Stomach (tissue), 4 donors: ENCODE measurements at regions not wholly inside any gene's neighbourhood (a gene's known extent, or its start where the extent isn't known, plus 50 kb on each side); places are given as distances from the start of the nearest gene placed in this dataset.

Experiments
- POLR2A ChIP-seq, 4 donors: fragments of 450-650 bp; IDR thresholded peaks; one replicate each; pipeline ENCODE4 v1.6.1; 2016; ENCODE audit warnings: antibody characterized with exemption in 4 of 4, control low read depth in 2 of 4, mild to moderate bottlenecking in 1 of 4, moderate library complexity in 1 of 4
- POLR2AphosphoS5 ChIP-seq, 3 donors: sonication (generic); formaldehyde crosslinking; IDR thresholded peaks; one replicate each; pipeline ENCODE4 v1.6.1; 2016; ENCODE audit warnings: antibody characterized with exemption in 3 of 3
- TF ChIP-seq, protein P1 (sequence below), 7 experiments: fragments of 450-650 bp in 4 of 7; fragments of 200-600 bp in 3 of 7; sonication (generic) in 3 of 7; IDR thresholded peaks; one replicate each; pipeline ENCODE4 v1.5.1; 2016 to 2019; ENCODE audit warnings: antibody characterized with exemption in 7 of 7, control low read depth in 2 of 7, mild to moderate bottlenecking in 1 of 7

DNA sequence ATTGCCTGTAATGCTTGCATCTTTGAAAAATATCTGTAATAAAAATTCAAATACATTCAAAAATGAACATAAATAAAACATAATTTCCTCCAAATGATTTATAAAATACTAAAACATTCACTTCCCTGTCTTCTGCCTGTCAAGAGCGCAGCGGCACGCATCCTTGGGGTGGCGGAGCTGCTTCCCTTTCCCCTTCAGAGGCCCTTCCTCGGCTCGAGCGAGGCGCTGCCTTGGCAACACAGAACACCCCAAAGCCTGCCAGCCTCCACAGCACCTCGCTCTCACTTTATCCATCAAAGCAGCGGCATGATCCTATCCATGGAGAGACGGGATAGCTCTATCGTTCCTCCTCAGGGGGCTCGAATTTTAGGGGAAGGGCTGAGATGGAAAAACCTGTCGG is 146.2 kb downstream of the GXYLT1 start:
- TF ChIP-seq, protein P1, sequence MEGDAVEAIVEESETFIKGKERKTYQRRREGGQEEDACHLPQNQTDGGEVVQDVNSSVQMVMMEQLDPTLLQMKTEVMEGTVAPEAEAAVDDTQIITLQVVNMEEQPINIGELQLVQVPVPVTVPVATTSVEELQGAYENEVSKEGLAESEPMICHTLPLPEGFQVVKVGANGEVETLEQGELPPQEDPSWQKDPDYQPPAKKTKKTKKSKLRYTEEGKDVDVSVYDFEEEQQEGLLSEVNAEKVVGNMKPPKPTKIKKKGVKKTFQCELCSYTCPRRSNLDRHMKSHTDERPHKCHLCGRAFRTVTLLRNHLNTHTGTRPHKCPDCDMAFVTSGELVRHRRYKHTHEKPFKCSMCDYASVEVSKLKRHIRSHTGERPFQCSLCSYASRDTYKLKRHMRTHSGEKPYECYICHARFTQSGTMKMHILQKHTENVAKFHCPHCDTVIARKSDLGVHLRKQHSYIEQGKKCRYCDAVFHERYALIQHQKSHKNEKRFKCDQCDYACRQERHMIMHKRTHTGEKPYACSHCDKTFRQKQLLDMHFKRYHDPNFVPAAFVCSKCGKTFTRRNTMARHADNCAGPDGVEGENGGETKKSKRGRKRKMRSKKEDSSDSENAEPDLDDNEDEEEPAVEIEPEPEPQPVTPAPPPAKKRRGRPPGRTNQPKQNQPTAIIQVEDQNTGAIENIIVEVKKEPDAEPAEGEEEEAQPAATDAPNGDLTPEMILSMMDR (IDR thresholded peaks at IDR 0.05) = no peak
- TF ChIP-seq POLR2A (IDR thresholded peaks at IDR 0.05) (no peak), POLR2AphosphoS5 (IDR thresholded peaks at IDR 0.05) (no peak)
